ENCODE measurements at regions not wholly inside any gene's neighbourhood (a gene's known extent, or its start where the extent isn't known, plus 50 kb on each side); places are given as distances from the start of the nearest gene placed in this dataset.
"Not testable (repeated sequence)": the region's sequence is repeated elsewhere in the genome, so short reads cannot be mapped to it uniquely, and the experiment has no call there.

DNA sequence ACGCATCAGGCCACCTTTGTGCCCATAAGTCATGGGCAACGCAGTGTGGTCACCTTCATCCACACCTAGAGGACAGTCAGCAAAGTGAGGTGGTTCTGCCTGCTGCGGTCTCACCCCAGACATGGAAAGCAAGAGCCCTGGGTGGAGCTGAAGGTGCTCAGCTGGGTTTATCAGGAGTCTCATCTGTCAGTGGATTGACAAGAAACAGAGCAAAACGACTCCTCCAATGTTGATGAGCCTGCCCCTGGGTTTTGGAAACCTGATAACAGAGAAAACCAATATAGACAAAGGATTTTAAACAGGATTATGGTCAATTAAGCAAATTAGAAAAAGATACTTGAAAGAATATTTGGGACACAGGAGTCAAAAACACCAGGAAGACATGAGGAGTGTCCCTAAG lies 229.3 kb upstream of the PRSS58 start:
- DNase-seq (ENCODE audit: insufficient read length, low spot score) (no peak), FAIRE-seq (no peak)
- no peak for TF ChIP-seq POLR2A (IDR thresholded peaks at IDR 0.05; ENCODE audit: low read depth, low read length)

- DNase-seq (ENCODE audit: insufficient read length, low spot score) (no peak), FAIRE-seq (no peak)
- no peak for TF ChIP-seq POLR2A (IDR thresholded peaks at IDR 0.05; ENCODE audit: low read depth, low read length)
Measured at GRCh38 chr7:142485617-142486226, 227.9 kb upstream of the PRSS58 start.

DNA sequence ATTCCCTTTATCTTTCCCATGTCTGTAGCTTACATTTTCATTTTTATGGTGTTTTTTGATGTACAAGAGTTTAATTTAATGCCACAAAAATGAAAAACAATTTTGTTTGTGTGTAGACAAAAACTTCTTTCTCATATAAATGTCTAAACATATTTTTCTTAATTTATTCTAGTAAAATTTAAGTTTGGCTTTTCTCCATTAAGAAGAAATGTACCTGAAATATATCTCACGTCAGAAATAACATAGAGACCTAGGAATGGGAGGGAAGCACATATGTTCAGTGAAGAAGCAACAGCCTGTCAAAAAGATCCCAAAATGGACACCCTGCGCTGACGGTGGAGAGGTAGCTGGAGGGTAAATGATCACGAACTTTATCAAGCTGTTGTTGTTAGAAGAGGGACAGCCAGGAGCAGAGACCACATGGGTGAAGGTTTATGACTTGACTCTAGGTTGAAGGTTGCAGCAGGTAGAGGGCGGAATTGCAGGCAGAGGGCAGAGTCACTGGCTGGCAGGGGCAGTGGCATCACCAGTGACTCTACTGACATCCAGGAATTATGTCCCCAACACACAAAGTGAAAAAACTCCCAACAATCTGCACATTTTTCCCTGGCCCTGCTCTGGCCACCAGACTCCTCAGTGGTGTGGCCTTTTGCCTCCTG lies 225.9 kb upstream of the PRSS58 start:
- no peak for TF ChIP-seq POLR2A (IDR thresholded peaks at IDR 0.05; ENCODE audit: low read depth, low read length)
- FAIRE-seq (no peak), DNase-seq (ENCODE audit: insufficient read length, low spot score) (no peak)

DNA sequence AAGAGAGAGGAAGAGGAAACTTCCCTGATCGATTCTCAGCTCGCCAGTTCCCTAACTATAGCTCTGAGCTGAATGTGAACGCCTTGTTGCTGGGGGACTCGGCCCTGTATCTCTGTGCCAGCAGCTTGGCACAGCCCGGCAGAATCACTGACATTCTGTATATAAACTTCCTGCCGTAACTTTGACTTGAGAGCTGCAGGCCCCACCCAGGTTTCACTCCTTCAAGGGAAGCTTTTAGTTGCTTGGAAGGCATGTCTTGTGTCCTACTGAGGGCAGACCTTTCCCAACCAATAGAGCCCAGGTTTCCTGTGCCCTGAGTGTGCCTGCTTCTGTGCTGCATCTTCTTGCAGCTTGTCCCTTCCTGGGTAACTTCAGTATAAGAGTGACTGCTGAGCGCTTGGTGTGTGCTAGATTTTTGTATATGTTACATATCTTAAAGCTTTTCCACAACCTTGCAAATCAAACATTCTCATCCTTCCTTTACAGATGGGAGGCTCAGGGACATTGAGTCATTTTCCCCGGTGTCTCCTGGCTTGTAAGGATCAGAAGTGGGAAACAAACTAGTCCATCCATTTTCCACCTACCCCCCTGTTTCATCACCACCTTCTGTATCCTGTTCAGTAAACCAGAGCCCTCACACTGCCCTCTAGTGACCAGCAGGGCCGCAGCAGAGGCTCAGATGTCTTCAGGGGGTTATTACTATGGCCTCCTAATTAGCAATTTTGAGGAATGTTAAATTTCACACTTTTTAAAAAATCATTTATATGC lies 225.2 kb upstream of the PRSS58 start:
- FAIRE-seq (no peak), DNase-seq (ENCODE audit: insufficient read length, low spot score) (peak; percentile 34)
- TF ChIP-seq POLR2A (IDR thresholded peaks at IDR 0.05; ENCODE audit: low read depth, low read length), result no peak

DNA sequence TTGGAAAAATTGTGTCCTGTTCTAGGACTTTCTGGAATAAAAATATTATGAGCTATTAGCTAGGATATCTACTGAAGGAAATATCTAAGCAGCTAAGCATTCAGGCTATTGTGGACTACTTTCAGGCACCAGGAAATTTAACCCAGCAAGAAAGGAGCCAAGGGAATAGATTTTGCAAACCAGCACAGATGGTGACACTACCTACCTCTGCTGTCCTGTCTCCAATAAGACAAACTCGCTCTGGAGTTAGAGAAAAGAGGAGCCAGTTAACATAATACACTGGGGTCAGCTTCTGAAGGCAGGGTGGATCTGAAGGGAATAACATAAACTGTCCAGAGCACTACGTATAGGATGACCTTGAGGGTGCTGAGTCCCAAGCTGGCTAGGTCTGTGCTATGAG lies 223.7 kb upstream of the PRSS58 start:
- TF ChIP-seq POLR2A (IDR thresholded peaks at IDR 0.05; ENCODE audit: low read depth, low read length), result no peak
- no peak for DNase-seq (ENCODE audit: insufficient read length, low spot score)
- FAIRE-seq, result no peak

GRCh38 chr7:142478479-142479220 lies 220.8 kb upstream of the PRSS58 start:
- DNase-seq (ENCODE audit: insufficient read length, low spot score) (peak; percentile 13), FAIRE-seq (no peak)
- TF ChIP-seq POLR2A (IDR thresholded peaks at IDR 0.05; ENCODE audit: low read depth, low read length), result no peak

- not testable (repeated sequence) for DNase-seq (ENCODE audit: insufficient read length, low spot score); FAIRE-seq
Measured at GRCh38 chr7:142477801-142478200, 219.9 kb upstream of the PRSS58 start.

GRCh38 chr7:142477079-142477651 lies 219.3 kb upstream of the PRSS58 start:
- no peak for FAIRE-seq
- DNase-seq (ENCODE audit: insufficient read length, low spot score), result no peak
- TF ChIP-seq POLR2A (IDR thresholded peaks at IDR 0.05; ENCODE audit: low read depth, low read length), result no peak

DNA sequence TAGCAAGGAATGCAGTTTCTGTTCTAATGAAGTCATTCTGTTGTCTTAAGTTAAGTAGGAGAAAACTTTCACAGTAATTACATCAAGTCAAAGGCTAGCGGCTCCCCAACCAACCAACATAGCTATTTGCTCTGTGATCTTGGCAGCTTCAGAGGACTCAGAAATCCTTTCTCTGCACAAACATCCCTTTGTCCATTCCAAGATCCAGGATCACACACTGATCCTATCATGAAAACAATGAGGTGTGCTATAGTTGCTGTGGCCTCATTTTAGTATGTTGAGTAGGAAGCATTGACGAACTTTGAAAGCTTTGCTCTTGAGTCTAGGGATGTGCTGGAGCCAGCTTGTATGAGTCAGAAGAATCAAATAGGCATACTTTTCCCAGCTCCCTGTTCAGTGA lies 218.2 kb upstream of the PRSS58 start:
- DNase-seq (ENCODE audit: insufficient read length, low spot score) (no peak), FAIRE-seq (no peak)
- no peak for TF ChIP-seq POLR2A (IDR thresholded peaks at IDR 0.05; ENCODE audit: low read depth, low read length)

- DNase-seq (ENCODE audit: insufficient read length, low spot score), result no peak
- TF ChIP-seq POLR2A (IDR thresholded peaks at IDR 0.05; ENCODE audit: low read depth, low read length), result no peak
- no peak for FAIRE-seq
Measured at GRCh38 chr7:142471820-142472219, 214.0 kb upstream of the PRSS58 start.

- TF ChIP-seq POLR2A (IDR thresholded peaks at IDR 0.05; ENCODE audit: low read depth, low read length), result no peak
- DNase-seq (ENCODE audit: insufficient read length, low spot score) (no peak), FAIRE-seq (no peak)
Measured at GRCh38 chr7:142470544-142470830, 212.6 kb upstream of the PRSS58 start.

DNA sequence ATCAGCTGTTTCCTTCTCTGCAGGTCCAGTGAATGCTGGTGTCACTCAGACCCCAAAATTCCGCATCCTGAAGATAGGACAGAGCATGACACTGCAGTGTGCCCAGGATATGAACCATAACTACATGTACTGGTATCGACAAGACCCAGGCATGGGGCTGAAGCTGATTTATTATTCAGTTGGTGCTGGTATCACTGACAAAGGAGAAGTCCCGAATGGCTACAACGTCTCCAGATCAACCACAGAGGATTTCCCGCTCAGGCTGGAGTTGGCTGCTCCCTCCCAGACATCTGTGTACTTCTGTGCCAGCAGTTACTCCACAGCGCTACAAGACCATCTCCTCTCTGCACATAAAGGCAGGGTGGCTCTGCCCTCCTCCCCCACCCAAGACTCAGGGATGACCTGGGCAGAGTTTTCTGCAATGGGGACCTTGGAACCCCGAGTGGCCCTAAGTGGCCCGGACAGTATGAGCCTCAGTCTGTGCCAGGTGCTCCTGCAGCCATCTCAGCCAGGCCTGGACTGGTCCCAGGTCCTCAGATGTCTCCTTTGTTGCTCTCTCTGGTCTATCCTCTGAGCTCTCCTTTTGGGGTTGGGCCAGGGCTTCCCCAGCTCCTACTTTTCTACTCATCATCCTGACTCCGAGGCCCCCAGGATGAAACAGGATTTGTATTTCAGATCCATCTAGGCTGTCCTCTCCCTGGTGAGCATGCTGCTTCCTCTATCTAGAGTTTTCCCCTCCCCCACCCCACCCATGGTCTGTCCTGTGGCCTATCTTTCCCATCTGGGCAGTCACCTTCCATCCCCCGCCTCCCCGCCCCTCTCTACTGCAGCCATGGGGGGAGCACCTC lies 212.1 kb upstream of the PRSS58 start:
- no peak for FAIRE-seq
- no peak for DNase-seq (ENCODE audit: insufficient read length, low spot score)
- no peak for TF ChIP-seq POLR2A (IDR thresholded peaks at IDR 0.05; ENCODE audit: low read depth, low read length)
